ENCODE measurements at regions not wholly inside any gene's neighbourhood (a gene's known extent, or its start where the extent isn't known, plus 50 kb on each side); places are given as distances from the start of the nearest gene placed in this dataset.

DNA sequence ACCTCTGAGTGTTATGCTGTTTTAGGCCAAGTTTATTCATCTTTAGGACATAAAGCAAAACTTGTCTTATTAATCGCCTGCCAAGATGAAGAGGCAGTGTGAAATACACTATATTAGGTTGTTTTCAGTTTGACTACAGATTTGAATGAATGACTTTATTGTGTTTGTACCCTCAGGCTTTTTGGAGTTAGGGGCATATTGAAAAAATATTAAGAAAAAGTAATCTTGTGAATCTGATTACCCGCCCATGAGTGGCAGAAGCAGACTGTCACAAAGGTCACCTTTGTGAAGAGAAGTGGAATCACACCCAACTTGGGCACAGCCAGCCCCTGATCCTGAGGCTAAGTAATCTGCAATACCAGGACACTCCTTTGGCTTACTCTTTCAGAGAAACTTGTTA, 382.5 kb downstream of the NYAP2 start:
- intact Hi-C loops (cut with micrococcal nuclease), result no loop called here
- ChIA-PET POLR2A (no interaction called here), CTCF (no interaction called here)
- Mint-ChIP-seq H3K9me3 (ENCODE audit: unreplicated experiment) (no peaks in the 10 kb centered on the region), H3K4me3 (ENCODE audit: unreplicated experiment) (no peak overlapping the region), H3K4me1 (ENCODE audit: insufficient read depth, unreplicated experiment) (no peaks in the 10 kb centered on the region), H3K27ac (ENCODE audit: low read depth, unreplicated experiment) (no peak overlapping the region), H3K36me3 (ENCODE audit: insufficient read depth, unreplicated experiment) (no peaks in the 10 kb centered on the region), H3K27me3 (ENCODE audit: insufficient read depth, unreplicated experiment) (no peaks in the 10 kb centered on the region)
- TF ChIP-seq, protein P1, sequence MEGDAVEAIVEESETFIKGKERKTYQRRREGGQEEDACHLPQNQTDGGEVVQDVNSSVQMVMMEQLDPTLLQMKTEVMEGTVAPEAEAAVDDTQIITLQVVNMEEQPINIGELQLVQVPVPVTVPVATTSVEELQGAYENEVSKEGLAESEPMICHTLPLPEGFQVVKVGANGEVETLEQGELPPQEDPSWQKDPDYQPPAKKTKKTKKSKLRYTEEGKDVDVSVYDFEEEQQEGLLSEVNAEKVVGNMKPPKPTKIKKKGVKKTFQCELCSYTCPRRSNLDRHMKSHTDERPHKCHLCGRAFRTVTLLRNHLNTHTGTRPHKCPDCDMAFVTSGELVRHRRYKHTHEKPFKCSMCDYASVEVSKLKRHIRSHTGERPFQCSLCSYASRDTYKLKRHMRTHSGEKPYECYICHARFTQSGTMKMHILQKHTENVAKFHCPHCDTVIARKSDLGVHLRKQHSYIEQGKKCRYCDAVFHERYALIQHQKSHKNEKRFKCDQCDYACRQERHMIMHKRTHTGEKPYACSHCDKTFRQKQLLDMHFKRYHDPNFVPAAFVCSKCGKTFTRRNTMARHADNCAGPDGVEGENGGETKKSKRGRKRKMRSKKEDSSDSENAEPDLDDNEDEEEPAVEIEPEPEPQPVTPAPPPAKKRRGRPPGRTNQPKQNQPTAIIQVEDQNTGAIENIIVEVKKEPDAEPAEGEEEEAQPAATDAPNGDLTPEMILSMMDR (IDR thresholded peaks at IDR 0.05; ENCODE audit: unreplicated experiment), result no peak
- no TSS peak for BruUV-seq (replicated peaks)
- no peak for DNase-seq (ENCODE audit: unreplicated experiment)

- Mint-ChIP-seq H3K27ac (ENCODE audit: low read depth, unreplicated experiment) (no peak overlapping the region), H3K4me3 (ENCODE audit: unreplicated experiment) (no peak overlapping the region), H3K27me3 (ENCODE audit: insufficient read depth, unreplicated experiment) (no peaks in the 10 kb centered on the region), H3K4me1 (ENCODE audit: insufficient read depth, unreplicated experiment) (no peaks in the 10 kb centered on the region), H3K9me3 (ENCODE audit: unreplicated experiment) (no peaks in the 10 kb centered on the region), H3K36me3 (ENCODE audit: insufficient read depth, unreplicated experiment) (no peaks in the 10 kb centered on the region)
- DNase-seq (ENCODE audit: unreplicated experiment), result no peak
- intact Hi-C loops (cut with micrococcal nuclease), result no loop called here
- TF ChIP-seq, protein P1 (IDR thresholded peaks at IDR 0.05; ENCODE audit: unreplicated experiment), result no peak
- POLR2A ChIA-PET, result no interaction called here
- no TSS peak for BruUV-seq (replicated peaks)
- CTCF ChIA-PET, result no interaction called here
Measured at GRCh38 chr2:225781145-225781544, 381.6 kb downstream of the NYAP2 start.

- intact Hi-C loops (cut with micrococcal nuclease), result no loop called here
- BruUV-seq (replicated peaks), result no TSS peak
- POLR2A ChIA-PET, result no interaction called here
Measured at GRCh38 chr2:225779829-225780228, 380.3 kb downstream of the NYAP2 start.

DNA sequence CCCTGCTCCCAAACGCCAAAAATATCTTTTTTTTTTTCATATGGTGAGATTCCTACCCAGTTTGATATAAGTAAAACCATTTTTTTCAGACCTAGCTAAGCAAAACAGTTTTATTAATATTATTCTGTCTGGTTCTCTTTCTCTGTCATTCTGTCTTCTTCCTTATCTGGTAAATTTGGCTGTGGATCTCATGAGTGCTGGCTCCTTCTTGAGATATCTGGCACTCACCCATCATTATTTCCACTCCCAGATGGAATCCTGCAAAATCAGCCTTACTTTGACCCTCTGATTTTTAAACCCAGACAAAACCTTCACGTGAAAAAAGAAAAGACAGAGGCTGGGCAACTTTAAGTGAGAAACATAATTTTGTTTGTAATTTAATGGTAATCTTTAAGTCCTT, 373.6 kb downstream of the NYAP2 start:
- ChIA-PET POLR2A (no interaction called here), CTCF (no interaction called here)
- Mint-ChIP-seq H3K27me3 (ENCODE audit: insufficient read depth, unreplicated experiment) (no peaks in the 10 kb centered on the region), H3K36me3 (ENCODE audit: insufficient read depth, unreplicated experiment) (no peaks in the 10 kb centered on the region), H3K4me3 (ENCODE audit: unreplicated experiment) (no peak overlapping the region), H3K4me1 (ENCODE audit: insufficient read depth, unreplicated experiment) (no peaks in the 10 kb centered on the region), H3K27ac (ENCODE audit: low read depth, unreplicated experiment) (no peak overlapping the region), H3K9me3 (ENCODE audit: unreplicated experiment) (no peaks in the 10 kb centered on the region)
- intact Hi-C loops (cut with micrococcal nuclease), result no loop called here
- BruUV-seq (replicated peaks), result no TSS peak
- TF ChIP-seq, protein P1 (IDR thresholded peaks at IDR 0.05; ENCODE audit: unreplicated experiment), result no peak
- DNase-seq (ENCODE audit: unreplicated experiment), result no peak

More at GRCh38 chr2:225779829-225780228, 380.3 kb downstream of the NYAP2 start:
- Mint-ChIP-seq H3K27me3 (ENCODE audit: insufficient read depth, unreplicated experiment) (no peaks in the 10 kb centered on the region), H3K27ac (ENCODE audit: low read depth, unreplicated experiment) (no peak overlapping the region), H3K4me1 (ENCODE audit: insufficient read depth, unreplicated experiment) (no peaks in the 10 kb centered on the region), H3K36me3 (ENCODE audit: insufficient read depth, unreplicated experiment) (no peaks in the 10 kb centered on the region), H3K9me3 (ENCODE audit: unreplicated experiment) (no peaks in the 10 kb centered on the region), H3K4me3 (ENCODE audit: unreplicated experiment) (no peak overlapping the region)
- DNase-seq (ENCODE audit: unreplicated experiment), result no peak
- TF ChIP-seq, protein P1 (IDR thresholded peaks at IDR 0.05; ENCODE audit: unreplicated experiment), result no peak
- CTCF ChIA-PET, result no interaction called here

Data from MCF 10A (cell line).